ENCODE measurements at regions not wholly inside any gene's neighbourhood (a gene's known extent, or its start where the extent isn't known, plus 50 kb on each side); places are given as distances from the start of the nearest gene placed in this dataset.
A peak's percentile ranks its signal among the peaks of the same experiment; 100 is the strongest.

GRCh38 chr6:120147071-120147871, 797.7 kb upstream of the MAN1A1 start:
- Histone ChIP-seq H3K27me3 (replicated peaks in 1 of 4; ENCODE audit: control insufficient read depth in 3 of 4, extremely low read depth in 1 of 4, insufficient read depth in 3 of 4, low read length in 3 of 4) (no peaks in the 10 kb centered on the region), H4K91ac (replicated peaks; ENCODE audit: insufficient read length, low read length) (no peak overlapping the region), H2AK5ac (ENCODE audit: low read depth, low read length) (no peak overlapping the region), H2AFZ (ENCODE audit: low read length) (0 out of 2 replicates have a peak overlapping the region, but pooled peaks have one; percentile 44), H2BK20ac (ENCODE audit: low read length) (0 out of 2 replicates have a peak overlapping the region, but pooled peaks have one; percentile 48), H3K14ac (ENCODE audit: insufficient read length) (no peak overlapping the region), H3K18ac (ENCODE audit: extremely low read depth, low read length) (no peak overlapping the region), H3K4me1 (replicated peaks in 1 of 4; ENCODE audit: control insufficient read depth in 3 of 4, insufficient read depth in 4 of 4, low read length in 3 of 4) (no peaks in the 10 kb centered on the region), H3K56ac (replicated peaks; ENCODE audit: insufficient read length, low read depth, low read length) (no peak overlapping the region), H3K4me3 (ENCODE audit: extremely low read depth in 1 of 4, insufficient read depth in 2 of 4, low read depth in 3 of 4, low read length in 4 of 4) (no peak overlapping the region), H3K27ac (ENCODE audit: low read depth, low read length) (no peak overlapping the region), H3K79me2 (ENCODE audit: control insufficient read depth in 1 of 2, insufficient read depth in 2 of 2, low read length in 2 of 2) (no peaks in the 10 kb centered on the region), H4K8ac (ENCODE audit: extremely low read depth, insufficient read depth, low read length) (no peak overlapping the region), H2BK15ac (ENCODE audit: low read length) (no peak overlapping the region), H4K5ac (ENCODE audit: insufficient read length, low read depth, low read length) (no peak overlapping the region), H3K4ac (replicated peaks; ENCODE audit: insufficient read length, low read depth, low read length) (no peak overlapping the region), H2BK12ac (ENCODE audit: low read depth, low read length) (no peak overlapping the region), H4K20me1 (replicated peaks in 1 of 2; ENCODE audit: control insufficient read depth in 1 of 2, insufficient read depth in 2 of 2, low read length in 2 of 2) (no peaks in the 10 kb centered on the region), H3K79me1 (ENCODE audit: low read depth, low read length) (no peaks in the 10 kb centered on the region), H3K36me3 (ENCODE audit: control insufficient read depth in 2 of 4, insufficient read depth in 4 of 4, low read length in 3 of 4) (no peaks in the 10 kb centered on the region), H2BK5ac (ENCODE audit: low read depth, low read length) (0 out of 2 replicates have a peak overlapping the region, but pooled peaks have one; percentile 71), H3K23ac (ENCODE audit: insufficient read length) (no peak overlapping the region), H2BK120ac (replicated peaks; ENCODE audit: low read depth, low read length) (no peak overlapping the region), H3K9ac (replicated peaks in 1 of 4; ENCODE audit: extremely low read depth in 1 of 4, low read depth in 3 of 4, low read length in 3 of 4) (no peak overlapping the region), H3K23me2 (ENCODE audit: low read depth, low read length) (no peaks in the 10 kb centered on the region), H3K9me3 (ENCODE audit: insufficient read depth in 2 of 2, low read depth in 1 of 2, low read length in 1 of 2) (0 out of 4 replicates have a peak, but pooled peaks cover 0 to 3% of the 10 kb centered on the region in 2 experiments), H3K4me2 (ENCODE audit: insufficient read depth in 1 of 2, low read depth in 2 of 2, low read length in 2 of 2) (no peak overlapping the region)
- ChIA-PET POLR2A (ENCODE audit: partially characterized antibody) (no interaction called here), CTCF (ENCODE audit: partially characterized antibody) (interaction anchor here (0.6 to 2.0 kb wide), 11 partner anchors 9 to 703 kb away, joined by 3 to 8 read pairs (median 3); no protein-coding TSS in a partner anchor)
- FAIRE-seq (no peak), DNase-seq (ENCODE audit: low read depth in 1 of 2, low spot score in 2 of 2) (no peak)
- WGBS, 2 experiments (ENCODE audit: extremely low coverage in 1 of 2, insufficient coverage in 1 of 2, insufficient read length in 1 of 2, insufficient replicate concordance in 2 of 2, low coverage in 1 of 2, low lambda C conversion rate in 2 of 2, missing lambda C conversion rate in 1 of 2), result 96% methylated on average over 4 of the region's 4 CpGs; no CpG with 5 or more reads in 1 of the 2 experiments
- TF ChIP-seq CTCF (IDR thresholded peaks at IDR 0.05; ENCODE audit: control extremely low read depth in 1 of 3, insufficient read depth in 1 of 3, low read depth in 1 of 3, low read length in 3 of 3) (peak in 2 of 3 experiments; percentile 24 to 34; a peak in 2 of 4 replicates), POLR2AphosphoS5 (IDR thresholded peaks at IDR 0.05; ENCODE audit: low read depth, low read length) (no peak), RAD21 (IDR thresholded peaks at IDR 0.05 in 1 of 2, conservative IDR thresholded peaks at IDR 0.05 in 1 of 2; ENCODE audit: low read depth in 2 of 2, low read length in 2 of 2) (peak; percentile 5 to 17; a peak in 2 of 4 replicates), TEAD4 (IDR thresholded peaks at IDR 0.05; ENCODE audit: low read depth, low read length) (no peak)
